Dendritic cell treated with granulocyte-macrophage colony-stimulating factor and Interleukin-4, amounts not matched to agents 40 ng/mL and 50 ng/mL, for 4 days (primary cell): ENCODE measurements at regions not wholly inside any gene's neighbourhood (a gene's known extent, or its start where the extent isn't known, plus 50 kb on each side); places are given as distances from the start of the nearest gene placed in this dataset.

ENCODE experiments used
- H3K27ac Mint-ChIP-seq: one replicate; pipeline ENCODE4 v1.8.0; 2022; ENCODE audit warnings: mild to moderate bottlenecking, mixed read lengths
- H3K27me3 Mint-ChIP-seq: one replicate; pipeline ENCODE4 v1.8.0; 2022; ENCODE audit warnings: mild to moderate bottlenecking, mixed read lengths
- H3K36me3 Mint-ChIP-seq: one replicate; pipeline ENCODE4 v1.8.0; 2022; ENCODE audit warnings: low read depth, mixed read lengths
- H3K4me1 Mint-ChIP-seq: one replicate; pipeline ENCODE4 v1.8.0; 2022; ENCODE audit warnings: low read depth, mixed read lengths
- H3K4me3 Mint-ChIP-seq: one replicate; pipeline ENCODE4 v1.8.0; 2022; ENCODE audit warnings: mild to moderate bottlenecking, moderate library complexity, mixed read lengths
- H3K9me3 Mint-ChIP-seq: one replicate; pipeline ENCODE4 v1.8.0; 2022; ENCODE audit warnings: mixed read lengths
- intact Hi-C: fragments of 100-400 bp; cut with micrococcal nuclease; formaldehyde crosslinking; loops from one replicate; pipeline ENCODE4 v1.15.0; 2022

DNA sequence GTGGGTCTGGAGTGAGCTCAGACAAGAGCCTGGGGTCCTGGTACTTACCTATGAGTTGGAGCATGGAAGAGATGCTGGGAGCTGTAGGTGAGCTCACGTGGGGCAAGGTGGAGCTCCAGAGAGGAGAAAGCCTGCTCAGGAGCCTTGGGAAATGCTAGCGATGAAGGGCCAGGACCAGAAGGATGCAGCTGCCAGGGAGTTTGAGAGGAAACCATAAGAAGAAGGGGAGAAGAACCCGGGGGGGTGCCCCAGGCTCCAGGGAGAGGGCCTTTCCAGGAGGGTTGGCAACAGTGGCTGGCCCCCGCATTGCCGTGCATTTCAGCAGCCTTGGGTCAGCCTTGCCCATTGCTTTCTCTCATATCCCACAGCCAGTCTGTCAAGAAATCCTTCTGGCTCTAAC is 268.7 kb downstream of the GLI2 start:
- Mint-ChIP-seq H3K9me3 (peaks cover 10% of the 10 kb centered on the region), H3K27ac (no peak overlapping the region), H3K27me3 (peaks cover under 1% of the 10 kb centered on the region), H3K36me3 (no peaks in the 10 kb centered on the region), H3K4me3 (no peak overlapping the region), H3K4me1 (no peaks in the 10 kb centered on the region)
- intact Hi-C loops, result no loop called here

DNA sequence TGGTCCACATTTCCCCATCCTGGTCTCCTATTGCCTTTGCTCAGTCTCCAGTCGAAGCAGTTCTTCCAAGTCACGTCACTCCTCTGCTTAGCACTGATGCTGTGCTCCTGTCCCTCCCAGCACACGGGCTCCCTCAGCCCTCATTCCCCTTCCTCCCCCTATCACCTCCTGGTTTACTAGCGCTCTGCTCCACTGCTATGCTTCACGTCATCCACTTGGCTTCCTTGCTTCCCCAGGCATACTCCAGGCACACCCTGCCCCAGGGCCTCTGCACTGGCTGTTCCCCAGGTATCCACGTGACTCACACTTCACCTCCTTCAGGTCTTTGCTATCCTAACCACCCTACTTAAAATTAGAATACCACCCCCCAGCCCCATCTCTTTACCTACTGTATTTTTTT is 269.3 kb downstream of the GLI2 start:
- no peak overlapping the region for H3K27ac Mint-ChIP-seq
- no peak overlapping the region for H3K4me3 Mint-ChIP-seq

GRCh38 chr2:121005453-121005852 is 269.8 kb downstream of the GLI2 start:
- H3K4me1 Mint-ChIP-seq, result no peaks in the 10 kb centered on the region
- H3K4me3 Mint-ChIP-seq, result no peak overlapping the region
- peaks cover 1% of the 10 kb centered on the region for H3K27me3 Mint-ChIP-seq
- no peaks in the 10 kb centered on the region for H3K36me3 Mint-ChIP-seq
- intact Hi-C loops, result no loop called here
- peaks cover 2% of the 10 kb centered on the region for H3K9me3 Mint-ChIP-seq
- no peak overlapping the region for H3K27ac Mint-ChIP-seq

More for the DNA sequence above, 269.3 kb downstream of the GLI2 start:
- Mint-ChIP-seq H3K4me1 (no peaks in the 10 kb centered on the region), H3K27me3 (peaks cover 1% of the 10 kb centered on the region), H3K36me3 (no peaks in the 10 kb centered on the region), H3K9me3 (peaks cover 7% of the 10 kb centered on the region)
- intact Hi-C loops, result no loop called here

GRCh38 chr2:121006743-121007489 is 271.2 kb downstream of the GLI2 start:
- peaks cover 3% of the 10 kb centered on the region for H3K27me3 Mint-ChIP-seq
- H3K9me3 Mint-ChIP-seq, result no peaks in the 10 kb centered on the region
- no peaks in the 10 kb centered on the region for H3K4me1 Mint-ChIP-seq
- intact Hi-C loops, result no loop called here
- H3K4me3 Mint-ChIP-seq, result no peak overlapping the region
- no peaks in the 10 kb centered on the region for H3K36me3 Mint-ChIP-seq
- H3K27ac Mint-ChIP-seq, result no peak overlapping the region

GRCh38 chr2:121007490-121007853 is 271.8 kb downstream of the GLI2 start:
- Mint-ChIP-seq H3K4me1 (no peaks in the 10 kb centered on the region), H3K9me3 (no peaks in the 10 kb centered on the region)

GRCh38 chr2:121008975-121009374 is 273.3 kb downstream of the GLI2 start:
- Mint-ChIP-seq H3K4me1 (no peaks in the 10 kb centered on the region), H3K4me3 (no peak overlapping the region), H3K9me3 (no peaks in the 10 kb centered on the region), H3K27me3 (peaks cover 3% of the 10 kb centered on the region), H3K36me3 (no peaks in the 10 kb centered on the region), H3K27ac (no peak overlapping the region)
- intact Hi-C loops, result no loop called here

More at GRCh38 chr2:121007490-121007853, 271.8 kb downstream of the GLI2 start:
- H3K27ac Mint-ChIP-seq, result no peak overlapping the region
- H3K27me3 Mint-ChIP-seq, result peaks cover 3% of the 10 kb centered on the region
- H3K4me3 Mint-ChIP-seq, result no peak overlapping the region
- intact Hi-C loops, result no loop called here
- H3K36me3 Mint-ChIP-seq, result no peaks in the 10 kb centered on the region

DNA sequence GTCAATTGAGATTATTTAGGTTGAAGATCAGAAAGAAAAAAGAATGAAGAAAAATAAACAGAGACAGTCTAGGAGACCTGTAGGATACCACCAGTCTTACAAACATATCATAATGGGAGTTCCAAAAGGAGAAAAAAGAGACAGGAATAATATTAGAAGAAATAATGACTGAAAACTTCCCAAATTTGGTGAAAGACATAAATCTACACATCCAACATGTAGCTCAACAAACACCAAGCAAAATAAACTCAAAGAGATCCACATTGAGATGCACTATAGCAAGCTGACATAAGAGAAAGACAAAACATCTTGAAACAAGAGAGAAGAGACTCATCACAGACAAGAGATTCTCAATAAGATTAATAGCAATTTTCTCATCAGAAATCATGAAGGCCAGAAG is 274.0 kb downstream of the TFCP2L1 start:
- Mint-ChIP-seq H3K36me3 (no peaks in the 10 kb centered on the region), H3K4me1 (no peaks in the 10 kb centered on the region), H3K27ac (no peak overlapping the region), H3K27me3 (peaks cover 3% of the 10 kb centered on the region), H3K9me3 (no peaks in the 10 kb centered on the region), H3K4me3 (no peak overlapping the region)
- intact Hi-C loops, result no loop called here

GRCh38 chr2:121014876-121015275 is 270.1 kb downstream of the TFCP2L1 start:
- H3K4me3 Mint-ChIP-seq, result no peak overlapping the region
- H3K36me3 Mint-ChIP-seq, result no peaks in the 10 kb centered on the region
- no peaks in the 10 kb centered on the region for H3K9me3 Mint-ChIP-seq
- peaks cover 3% of the 10 kb centered on the region for H3K27me3 Mint-ChIP-seq
- no peaks in the 10 kb centered on the region for H3K4me1 Mint-ChIP-seq
- no peak overlapping the region for H3K27ac Mint-ChIP-seq
- intact Hi-C loops, result no loop called here

GRCh38 chr2:121015971-121016485 is 269.0 kb downstream of the TFCP2L1 start:
- Mint-ChIP-seq H3K27me3 (peaks cover 2% of the 10 kb centered on the region), H3K36me3 (no peaks in the 10 kb centered on the region), H3K4me1 (no peaks in the 10 kb centered on the region), H3K27ac (no peak overlapping the region), H3K9me3 (no peaks in the 10 kb centered on the region), H3K4me3 (no peak overlapping the region)
- intact Hi-C loops, result no loop called here

DNA sequence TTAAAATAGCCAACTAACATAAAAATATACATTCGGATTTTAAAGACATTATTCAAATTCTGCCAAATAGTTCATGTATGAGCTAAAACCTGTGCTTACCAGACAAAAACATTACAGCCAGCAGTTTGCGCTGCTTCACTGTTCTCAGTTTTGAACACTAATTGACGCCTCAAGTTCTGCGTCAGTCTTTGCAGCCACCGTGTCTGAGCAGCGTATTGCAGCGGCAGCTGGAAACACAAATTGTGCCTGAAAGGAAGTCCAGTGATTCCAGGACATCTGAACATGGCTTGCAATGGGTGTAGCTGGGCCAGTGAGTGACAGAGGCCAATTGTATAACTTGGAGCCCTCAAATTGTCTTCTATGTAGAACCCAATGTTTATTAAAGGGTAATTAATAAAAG is 267.6 kb downstream of the TFCP2L1 start:
- Mint-ChIP-seq H3K27ac (no peak overlapping the region), H3K9me3 (no peaks in the 10 kb centered on the region), H3K4me3 (no peak overlapping the region), H3K4me1 (no peaks in the 10 kb centered on the region), H3K27me3 (peaks cover 2% of the 10 kb centered on the region), H3K36me3 (no peaks in the 10 kb centered on the region)
- intact Hi-C loops, result no loop called here

- H3K36me3 Mint-ChIP-seq, result no peaks in the 10 kb centered on the region
- H3K4me3 Mint-ChIP-seq, result no peak overlapping the region
- no peaks in the 10 kb centered on the region for H3K4me1 Mint-ChIP-seq
These were observed 266.6 kb downstream of the TFCP2L1 start for GRCh38 chr2:121018136-121019061.

GRCh38 chr2:121019071-121019470 is 265.9 kb downstream of the TFCP2L1 start:
- Mint-ChIP-seq H3K36me3 (no peaks in the 10 kb centered on the region), H3K27me3 (peaks cover 2% of the 10 kb centered on the region), H3K4me3 (no peak overlapping the region), H3K9me3 (no peaks in the 10 kb centered on the region), H3K27ac (no peak overlapping the region), H3K4me1 (no peaks in the 10 kb centered on the region)
- intact Hi-C loops, result no loop called here

More at GRCh38 chr2:121018136-121019061, 266.6 kb downstream of the TFCP2L1 start:
- H3K9me3 Mint-ChIP-seq, result no peaks in the 10 kb centered on the region
- H3K27ac Mint-ChIP-seq, result no peak overlapping the region
- peaks cover 2% of the 10 kb centered on the region for H3K27me3 Mint-ChIP-seq
- intact Hi-C loops, result no loop called here

GRCh38 chr2:121019756-121020155 is 265.2 kb downstream of the TFCP2L1 start:
- no peak overlapping the region for H3K4me3 Mint-ChIP-seq
- no peaks in the 10 kb centered on the region for H3K4me1 Mint-ChIP-seq
- H3K27ac Mint-ChIP-seq, result no peak overlapping the region
- intact Hi-C loops, result no loop called here
- H3K36me3 Mint-ChIP-seq, result no peaks in the 10 kb centered on the region
- no peaks in the 10 kb centered on the region for H3K9me3 Mint-ChIP-seq
- H3K27me3 Mint-ChIP-seq, result peaks cover 2% of the 10 kb centered on the region

GRCh38 chr2:121021685-121022084 is 263.3 kb downstream of the TFCP2L1 start:
- Mint-ChIP-seq H3K9me3 (no peaks in the 10 kb centered on the region), H3K27me3 (peaks cover 2% of the 10 kb centered on the region), H3K36me3 (no peaks in the 10 kb centered on the region), H3K4me1 (no peaks in the 10 kb centered on the region), H3K4me3 (no peak overlapping the region), H3K27ac (no peak overlapping the region)
- intact Hi-C loops, result no loop called here
